ENCODE measurements at regions not wholly inside any gene's neighbourhood (a gene's known extent, or its start where the extent isn't known, plus 50 kb on each side); places are given as distances from the start of the nearest gene placed in this dataset.

DNA sequence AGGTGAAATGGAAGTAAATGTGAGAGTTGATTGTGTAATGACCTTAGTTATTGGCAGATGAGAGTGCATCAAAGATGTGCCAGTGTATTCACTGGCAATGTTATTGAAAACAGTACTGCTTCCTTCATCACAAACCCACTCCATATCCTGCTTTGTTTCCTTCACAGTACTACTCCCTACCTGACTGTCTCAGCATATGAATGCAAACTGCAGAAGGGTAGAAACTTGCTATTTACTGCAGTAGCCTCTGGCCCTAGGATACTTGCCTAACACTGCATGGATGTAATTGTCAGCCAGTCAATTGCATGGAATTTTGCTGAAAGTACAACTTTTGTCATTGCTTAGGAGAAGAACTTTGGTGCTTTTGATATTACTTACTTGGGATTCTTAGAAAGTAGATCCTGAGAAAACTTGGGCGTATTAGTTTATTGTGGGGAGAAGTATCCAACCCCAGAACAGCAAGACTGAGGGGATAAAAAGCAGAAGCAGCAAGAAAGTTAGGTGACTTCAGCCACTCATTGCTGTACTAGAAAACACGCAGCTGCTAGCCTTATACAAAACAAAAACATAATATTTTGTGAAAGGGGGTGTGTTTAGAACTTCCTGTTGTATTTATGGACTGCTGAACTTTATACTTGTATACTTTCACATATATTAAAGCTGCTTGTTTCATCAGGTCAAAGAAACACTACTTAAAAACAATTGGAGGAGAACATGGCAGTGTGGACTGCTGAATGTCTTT lies 219.0 kb downstream of the CCNG2 start:
- no peak for DNase-seq

DNA sequence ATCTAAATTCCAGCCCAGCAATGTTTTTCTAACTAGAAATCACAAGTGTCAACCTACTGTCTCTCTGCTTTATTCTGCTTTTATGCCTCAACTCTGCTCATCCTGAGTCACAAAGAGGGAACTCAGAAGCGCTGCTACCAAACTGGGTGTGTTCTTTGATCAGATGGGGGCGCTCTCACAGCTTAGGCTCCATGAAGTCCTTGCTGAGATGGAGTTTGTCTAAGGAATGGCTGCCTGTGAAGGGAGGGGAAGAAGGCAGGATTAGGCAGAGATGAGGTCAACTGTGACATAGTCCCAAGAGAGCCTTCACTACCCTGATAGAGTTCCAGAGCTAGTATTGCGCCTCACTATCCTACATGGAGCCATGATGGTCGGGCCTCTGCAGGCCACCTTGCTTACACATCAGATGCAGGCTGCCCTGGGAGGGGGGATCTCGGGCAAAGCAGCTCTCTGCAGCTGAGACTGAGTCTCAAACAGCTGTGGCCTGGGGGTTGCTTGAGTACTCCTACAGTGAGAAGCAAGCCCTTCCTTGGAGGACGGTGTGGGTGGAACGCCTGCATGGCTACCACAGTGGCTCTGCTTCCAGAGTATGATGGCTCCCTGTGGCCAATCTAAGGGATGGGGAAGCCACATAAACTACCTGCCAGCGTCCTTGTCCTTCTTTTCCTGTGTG lies 219.9 kb downstream of the CCNG2 start:
- DNase-seq = no peak

DNA sequence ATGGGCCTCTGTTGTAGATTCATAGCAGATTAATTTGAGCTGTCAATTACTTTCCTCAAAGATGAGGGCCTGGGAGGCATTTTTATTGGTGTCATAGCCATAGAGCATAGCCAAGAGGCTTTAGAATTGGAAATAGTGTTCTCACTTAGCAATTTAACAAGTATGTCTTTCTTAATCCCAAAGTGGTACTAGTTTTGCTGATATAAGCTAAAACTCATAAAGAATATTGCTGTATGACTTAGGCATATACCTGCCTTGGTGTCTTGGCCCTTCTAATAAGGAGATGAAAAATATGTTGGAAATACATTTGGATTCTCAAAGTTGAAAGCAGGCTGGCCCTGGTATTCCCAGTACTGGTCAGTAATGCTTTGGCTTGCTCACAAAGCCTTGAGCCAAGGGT lies 221.5 kb upstream of the CXCL13 start:
- no peak for DNase-seq

DNA sequence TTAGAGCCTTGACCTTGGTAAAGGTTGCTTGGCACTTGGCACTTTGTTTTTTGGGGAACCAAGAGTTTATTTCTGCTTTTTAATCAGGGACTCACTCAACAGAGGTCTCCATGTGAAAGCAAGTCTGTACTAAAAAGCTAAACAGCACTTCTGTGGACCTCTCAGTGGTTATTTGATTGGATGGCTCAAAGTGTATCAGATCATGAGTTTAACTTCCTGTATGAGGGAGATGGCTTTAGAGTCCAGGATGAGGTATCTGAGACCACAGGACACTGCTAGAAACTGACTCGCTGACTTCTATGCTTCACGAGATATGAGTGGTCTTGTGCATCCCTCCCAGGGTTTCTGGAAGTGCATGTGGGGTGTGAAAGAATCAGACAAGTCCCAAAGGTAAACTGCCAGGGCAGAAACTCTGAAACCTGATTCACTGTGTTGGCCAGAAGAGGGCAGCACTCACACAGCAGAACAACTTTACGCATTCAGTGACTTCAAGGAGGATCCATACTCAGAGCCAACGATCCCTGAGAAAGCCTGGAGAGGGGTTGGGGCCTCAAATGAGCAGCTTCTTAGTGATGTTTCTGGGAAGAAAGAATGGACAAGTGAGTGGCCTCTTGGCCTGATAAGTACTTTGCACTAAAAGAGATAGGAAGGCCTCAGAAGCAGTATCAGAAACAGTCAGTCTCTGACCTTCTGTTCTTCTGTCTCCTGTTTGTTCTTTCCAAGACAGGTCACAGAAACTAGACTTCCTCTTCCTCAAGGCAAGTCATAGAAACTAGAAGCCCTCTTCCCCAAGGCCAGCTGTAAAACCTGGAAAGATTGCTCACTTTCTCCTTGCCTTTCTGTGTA lies 220.3 kb upstream of the CXCL13 start:
- peak; percentile 59 for DNase-seq

DNA sequence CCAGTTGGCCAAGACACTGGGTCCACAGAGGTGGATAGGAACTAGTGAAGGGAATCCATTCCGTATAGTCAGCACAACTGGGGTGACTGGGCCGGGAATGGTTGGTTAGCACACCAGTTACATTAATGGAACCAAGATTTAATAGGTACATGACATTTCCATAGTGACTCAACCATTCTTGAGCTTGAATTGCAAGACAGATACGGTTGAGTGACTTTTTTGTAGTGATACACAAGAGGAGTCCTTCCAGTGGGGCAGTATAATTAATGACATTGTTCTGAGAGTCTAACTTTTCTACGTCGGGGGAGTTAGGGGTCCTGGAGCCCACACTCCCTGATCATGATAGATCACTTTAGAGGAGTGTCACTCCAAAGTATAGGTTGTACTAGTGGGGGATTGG lies 211.6 kb upstream of the CXCL13 start:
- no peak for DNase-seq

DNA sequence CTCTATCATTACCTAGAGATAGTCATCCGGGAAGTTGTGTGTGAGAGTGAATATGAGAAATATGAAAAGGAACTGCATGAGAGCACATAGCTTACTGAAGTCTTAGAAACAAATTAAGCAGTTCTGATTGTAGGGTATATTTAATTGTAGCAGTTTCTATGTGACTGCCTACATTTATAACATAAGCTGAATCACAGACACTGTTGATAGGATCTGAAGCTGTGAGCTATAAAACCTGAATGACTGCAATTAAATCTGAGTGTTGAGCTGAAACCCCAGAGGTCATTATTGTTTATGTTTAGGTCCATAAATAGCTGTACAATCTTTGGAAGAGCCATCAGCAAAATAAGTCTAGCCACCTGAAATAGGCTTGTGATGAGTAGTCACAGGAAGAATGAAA lies 210.1 kb upstream of the CXCL13 start:
- no peak for DNase-seq

DNA sequence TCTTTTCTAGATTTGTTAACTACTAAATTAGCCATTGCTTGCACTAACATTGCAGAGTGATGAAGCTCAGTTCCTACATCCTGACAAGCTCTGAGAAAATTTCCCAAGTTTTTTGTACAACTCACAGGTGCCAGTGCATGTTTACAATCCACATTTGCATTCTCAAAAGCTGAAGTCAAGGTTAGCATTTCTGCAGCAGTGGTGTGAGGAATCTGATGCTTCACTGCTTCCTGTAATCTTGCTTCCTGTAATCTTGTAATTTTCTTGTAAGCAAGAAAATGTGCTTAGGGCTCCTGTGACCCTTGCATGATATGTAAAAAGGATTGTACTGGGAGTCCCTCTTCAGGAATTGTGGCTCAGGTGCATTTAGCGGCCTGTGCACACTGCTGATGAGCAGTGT lies 207.4 kb upstream of the CXCL13 start:
- no peak for DNase-seq

DNA sequence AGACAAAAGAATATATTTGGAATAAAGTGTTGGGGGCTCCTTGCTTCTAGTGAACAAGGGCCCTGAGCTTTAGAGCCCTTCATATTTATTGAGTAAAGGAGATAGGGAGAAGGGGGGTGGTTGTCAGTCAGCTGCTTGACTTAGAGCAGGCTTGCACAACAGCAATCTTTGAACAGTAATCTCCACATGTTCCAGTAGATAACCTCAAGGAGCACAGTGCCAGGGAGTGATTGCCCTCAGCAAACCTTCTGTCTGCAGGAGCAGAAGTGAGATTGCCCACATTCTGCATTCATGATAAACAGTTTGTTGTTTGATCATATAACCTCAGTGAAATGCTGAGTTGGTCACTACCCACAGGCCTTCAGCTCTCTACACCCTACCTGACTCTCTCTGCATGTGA lies 205.8 kb upstream of the CXCL13 start:
- no peak for DNase-seq

DNA sequence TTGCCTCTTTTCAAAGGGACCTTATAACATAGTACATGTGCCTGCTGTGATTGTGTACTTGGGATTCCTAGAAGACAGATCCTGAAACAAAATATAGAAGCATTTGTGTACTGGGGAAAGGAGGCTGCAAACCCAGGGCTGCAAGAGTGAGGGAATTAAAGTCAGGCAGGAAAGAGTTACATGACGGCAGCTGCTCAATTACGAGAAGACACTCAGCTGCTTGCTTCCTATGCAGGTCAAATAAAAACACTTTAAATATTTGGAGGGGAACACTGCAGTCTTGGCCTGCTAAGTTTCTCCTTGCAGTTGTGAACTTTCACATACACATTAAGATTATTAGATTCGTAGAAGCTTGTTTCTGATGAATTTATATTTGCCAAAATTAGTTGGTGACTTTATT lies 191.9 kb upstream of the CXCL13 start:
- DNase-seq = no peak

DNA sequence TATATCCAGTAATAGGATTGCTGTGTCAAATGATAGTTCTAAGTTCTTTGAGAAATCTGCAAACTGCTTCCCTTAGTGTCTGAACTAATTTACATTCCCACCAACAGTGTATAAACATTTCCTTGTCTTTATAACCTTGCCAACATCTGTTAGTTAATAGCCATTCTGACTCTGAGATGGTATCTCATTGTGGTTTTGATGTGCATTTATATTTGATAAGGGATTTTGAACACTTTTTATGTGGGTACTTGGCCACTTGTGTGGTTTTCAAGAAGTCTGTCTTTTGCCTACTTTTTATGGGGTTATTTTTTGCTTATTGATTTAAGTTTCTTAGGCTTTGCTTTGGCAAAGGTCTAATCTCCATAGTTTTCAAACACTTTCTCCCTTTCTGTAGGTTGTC lies 189.9 kb upstream of the CXCL13 start:
- DNase-seq = no peak

DNA sequence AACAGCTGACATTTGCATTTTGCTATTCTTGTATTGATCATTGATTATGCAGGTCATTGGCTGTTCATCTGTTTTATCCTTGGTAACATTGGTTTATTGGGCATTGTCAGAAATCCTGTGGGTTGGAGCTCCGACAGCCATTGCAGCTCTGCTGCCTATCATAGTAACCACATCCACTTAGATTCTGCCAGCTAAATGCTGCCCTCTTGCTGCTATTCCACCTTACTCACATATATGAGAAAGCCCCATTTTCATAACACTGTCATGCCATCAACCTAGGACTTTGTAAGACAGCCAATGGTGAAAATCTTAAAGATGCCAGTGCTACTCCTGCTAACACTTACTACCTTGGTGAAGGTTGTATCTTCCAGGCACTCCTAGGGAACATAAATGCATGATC lies 187.3 kb upstream of the CXCL13 start:
- DNase-seq = peak; percentile 10

DNA sequence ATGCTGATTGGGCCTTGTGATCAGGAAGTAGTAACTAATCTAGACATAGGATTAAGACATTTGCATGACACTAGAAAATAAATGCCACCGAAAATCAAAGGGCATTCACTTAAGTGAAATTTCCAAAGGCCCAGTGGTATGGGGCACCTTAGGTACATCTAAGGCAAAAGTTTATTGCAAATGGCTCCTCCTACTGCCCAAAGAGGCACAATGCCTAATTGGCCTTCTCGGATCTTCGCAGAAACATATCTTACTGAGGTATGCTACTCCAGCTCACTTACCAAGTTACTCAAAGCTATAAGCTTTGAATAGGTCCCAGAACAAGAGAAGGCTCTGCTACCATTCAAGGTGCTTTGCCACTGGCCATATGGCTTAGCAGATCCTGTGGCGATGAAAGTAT lies 174.8 kb upstream of the CXCL13 start:
- no peak for DNase-seq

DNA sequence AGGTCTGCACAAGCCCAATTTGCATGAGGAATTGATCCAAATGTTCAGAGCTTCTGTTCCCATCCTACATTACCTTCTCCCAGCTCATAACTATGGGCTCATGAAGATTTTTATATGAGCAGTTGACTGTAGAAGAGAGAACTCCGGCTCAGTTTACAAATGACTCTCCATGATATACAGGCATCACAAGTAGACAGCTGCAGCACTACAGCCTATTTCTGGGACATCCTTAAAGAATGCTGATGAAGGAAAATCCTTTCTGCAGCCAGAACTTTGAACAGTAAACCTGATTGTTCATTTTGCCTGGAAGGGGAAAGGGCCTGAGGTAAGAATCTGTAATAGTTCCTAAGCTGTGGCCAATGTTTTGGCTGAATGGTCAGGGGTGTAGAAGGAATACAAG lies 174.1 kb upstream of the CXCL13 start:
- DNase-seq = no peak

DNA sequence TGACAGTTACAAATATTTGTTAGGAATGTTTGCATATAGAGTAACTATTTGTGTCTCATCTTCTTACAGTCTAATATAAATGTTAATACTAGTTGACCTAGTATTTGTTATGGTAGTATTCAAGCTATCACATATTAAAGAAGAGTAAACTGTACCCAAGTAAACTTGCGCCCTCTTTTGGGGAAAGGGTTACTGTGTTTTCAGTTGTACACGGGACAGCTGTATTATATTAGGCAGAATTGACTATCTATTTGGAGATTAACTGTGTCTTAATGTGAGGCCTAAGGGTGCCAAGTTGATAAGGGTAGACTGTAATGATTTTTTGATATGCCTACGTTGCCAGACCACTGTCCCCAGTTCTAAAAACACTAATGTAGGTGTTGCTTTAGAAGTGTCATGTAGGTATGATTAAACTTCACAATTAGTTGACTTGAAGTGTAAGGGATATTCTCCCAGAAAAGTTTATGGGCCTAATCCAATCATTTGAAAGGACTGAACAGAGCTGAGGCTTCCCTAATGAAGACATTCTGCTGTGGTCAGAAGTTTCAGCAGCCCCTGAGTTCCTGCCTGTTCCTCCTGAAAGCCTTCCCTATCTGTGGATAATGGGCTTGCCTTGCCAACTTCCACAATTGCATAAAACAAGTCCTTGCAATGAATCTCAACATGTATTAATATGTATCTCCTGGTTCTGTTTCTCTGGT lies 172.8 kb upstream of the CXCL13 start:
- DNase-seq = no peak

DNA sequence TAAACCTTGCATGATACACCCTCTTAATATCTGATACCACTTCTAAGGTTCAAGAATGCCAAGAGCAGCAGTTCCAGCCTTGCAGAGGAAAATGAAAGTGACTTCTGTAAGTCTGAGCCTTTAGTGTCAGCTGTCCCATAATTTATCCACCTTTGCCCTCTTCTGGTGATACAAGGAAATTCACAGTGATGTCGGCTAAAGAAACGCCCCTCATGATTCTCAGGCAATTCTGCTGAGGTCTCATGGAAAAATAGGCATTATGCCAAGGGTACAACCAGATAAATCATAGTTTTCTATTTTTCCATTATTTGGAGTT lies 172.2 kb upstream of the CXCL13 start:
- DNase-seq = peak; percentile 52

DNA sequence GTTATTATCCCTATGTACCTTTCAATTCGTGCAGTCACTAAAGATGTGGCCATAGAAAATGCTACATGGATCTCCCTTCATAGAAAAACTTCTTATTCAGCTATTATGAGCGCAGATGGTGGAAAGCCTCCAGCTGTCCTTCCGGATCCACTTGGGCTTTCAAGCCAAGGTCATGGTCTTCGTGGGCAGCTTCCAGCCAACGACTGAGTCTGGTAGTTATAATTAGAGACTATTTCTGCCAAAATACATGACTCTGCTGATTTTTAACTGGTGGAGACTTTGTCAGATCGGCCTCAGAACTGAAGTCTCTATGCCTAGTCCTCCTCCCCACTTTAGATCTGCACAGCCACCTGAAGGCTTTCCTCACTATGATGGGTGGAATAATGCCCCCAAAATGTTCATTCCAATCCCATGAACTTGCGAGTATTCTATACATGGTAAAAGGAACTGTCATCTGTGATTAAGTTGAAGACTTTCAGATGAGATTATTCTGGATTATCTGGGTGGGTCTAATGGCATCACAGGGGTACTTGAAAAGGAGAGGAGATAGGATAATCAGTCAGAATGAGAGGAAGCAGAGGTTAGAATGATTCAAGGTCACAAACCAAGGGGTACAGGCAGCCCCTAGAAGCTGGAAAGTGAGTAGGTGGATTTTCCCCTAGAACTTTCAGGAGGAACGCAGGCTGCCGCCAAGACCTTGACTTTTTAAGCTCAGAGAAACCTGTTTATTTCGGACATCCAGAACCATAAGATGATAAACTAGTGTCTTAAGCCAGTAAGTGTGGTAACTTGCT lies 171.1 kb upstream of the CXCL13 start:
- DNase-seq = no peak

DNA sequence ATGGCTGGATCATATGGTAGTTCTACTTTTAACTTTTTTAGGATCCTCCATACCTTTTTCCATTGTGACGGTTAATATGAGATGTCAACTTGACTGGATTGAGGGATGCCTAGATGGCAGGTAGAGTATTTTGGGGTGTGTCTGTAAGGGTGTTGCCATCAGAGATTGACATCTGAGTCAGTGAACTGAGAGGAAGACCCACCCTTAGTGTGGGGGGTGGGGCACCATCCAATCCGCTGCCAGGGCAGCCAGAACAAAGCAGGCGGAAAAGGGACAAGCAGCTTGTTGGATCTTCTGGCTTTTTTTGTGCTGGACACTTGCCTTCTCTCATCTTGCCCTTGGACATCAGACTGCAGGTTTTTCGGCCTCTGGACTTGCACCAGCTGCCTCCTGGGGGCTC lies 168.5 kb upstream of the CXCL13 start:
- no peak for DNase-seq

DNA sequence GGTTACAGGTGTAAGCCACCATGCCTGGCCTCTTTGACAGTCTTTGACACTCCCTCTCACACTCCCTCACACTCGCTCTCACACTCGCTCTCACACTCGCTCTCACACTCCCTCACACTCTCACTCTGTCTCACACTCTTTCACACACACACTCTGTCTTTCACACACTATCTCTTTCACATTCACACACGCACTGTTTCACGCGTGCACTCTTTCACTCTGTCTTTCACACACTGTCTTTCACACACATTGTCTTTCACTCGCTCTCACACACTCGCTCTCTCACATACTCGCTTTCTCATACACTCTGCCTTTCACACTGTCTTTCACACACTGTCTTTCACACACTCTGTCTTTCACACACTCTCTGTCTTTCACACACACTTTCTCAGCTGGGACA lies 167.1 kb upstream of the CXCL13 start:
- no peak for DNase-seq

DNA sequence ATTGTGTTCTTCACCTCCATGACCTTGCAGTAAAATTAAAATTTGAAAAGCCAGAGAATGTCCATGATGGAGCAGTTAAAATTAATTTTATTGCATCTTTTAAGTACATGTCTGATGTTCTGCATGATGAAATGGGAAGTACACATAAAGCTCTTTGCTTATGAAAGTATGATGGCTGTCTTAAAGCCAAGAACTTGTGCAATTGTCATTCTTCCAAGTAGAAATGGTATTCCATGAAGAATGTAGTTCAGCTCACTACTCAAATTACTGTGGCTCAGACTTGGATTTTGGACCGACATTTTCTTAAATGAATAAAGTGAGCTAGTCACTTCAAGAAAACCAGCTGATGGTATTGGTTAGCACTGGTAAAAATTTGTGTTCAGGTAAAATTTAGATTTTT lies 161.7 kb upstream of the CXCL13 start:
- DNase-seq = no peak

DNA sequence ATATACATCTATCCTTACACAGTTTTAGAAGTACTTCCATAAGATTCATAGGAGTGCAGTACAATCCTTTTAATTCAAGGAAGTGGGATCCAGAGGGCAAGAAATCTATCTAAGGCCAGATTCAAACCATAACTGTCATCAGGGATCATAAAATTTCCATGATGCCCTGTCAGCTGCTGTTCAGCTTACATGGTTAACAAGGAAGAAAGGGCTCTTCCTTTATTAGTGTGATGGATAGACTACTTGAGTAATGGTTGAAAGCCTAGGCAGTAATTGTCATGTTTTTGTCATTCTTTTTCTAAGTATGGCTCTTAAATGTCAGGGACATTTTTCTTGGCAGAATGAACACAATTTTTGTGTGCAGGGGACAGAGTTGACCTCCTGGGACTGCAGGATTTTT lies 159.8 kb upstream of the CXCL13 start:
- no peak for DNase-seq

DNA sequence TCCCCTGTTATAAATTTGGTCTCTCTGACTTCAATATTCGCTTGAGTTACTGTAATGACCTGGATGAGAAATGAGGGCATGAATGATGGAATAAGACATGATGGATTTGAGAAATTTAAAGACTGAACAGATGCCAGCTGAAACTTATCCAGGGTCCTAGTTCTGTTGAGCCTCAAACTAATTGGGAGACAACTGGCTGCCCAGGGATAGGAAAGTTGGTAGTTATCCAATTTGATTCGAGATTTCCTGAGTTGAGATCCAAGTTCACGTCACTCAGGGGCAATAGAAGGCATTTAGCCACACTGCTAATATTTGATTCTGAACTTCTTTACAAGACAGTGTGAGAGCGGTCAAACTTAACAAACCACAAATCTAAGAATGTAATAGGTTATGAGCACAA lies 159.0 kb upstream of the CXCL13 start:
- no peak for DNase-seq

DNA sequence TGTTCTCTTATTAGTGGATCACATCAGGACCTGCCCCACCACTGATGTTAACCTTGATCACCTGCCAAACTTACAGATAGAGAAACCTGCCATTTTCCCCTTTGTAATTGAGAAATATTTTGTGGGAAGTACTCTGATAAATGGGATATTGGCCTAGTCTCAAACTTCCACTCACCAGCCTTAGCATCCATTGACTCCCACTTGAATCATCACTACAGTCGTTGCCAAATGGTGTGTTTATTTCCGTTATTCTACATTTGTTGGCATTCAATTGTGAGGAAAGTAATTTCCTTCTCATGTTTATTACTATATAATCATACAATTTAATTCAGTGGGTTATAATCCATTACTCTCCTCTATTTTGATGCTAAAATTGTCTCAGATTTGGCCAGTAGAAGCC lies 156.4 kb upstream of the CXCL13 start:
- DNase-seq = no peak

DNA sequence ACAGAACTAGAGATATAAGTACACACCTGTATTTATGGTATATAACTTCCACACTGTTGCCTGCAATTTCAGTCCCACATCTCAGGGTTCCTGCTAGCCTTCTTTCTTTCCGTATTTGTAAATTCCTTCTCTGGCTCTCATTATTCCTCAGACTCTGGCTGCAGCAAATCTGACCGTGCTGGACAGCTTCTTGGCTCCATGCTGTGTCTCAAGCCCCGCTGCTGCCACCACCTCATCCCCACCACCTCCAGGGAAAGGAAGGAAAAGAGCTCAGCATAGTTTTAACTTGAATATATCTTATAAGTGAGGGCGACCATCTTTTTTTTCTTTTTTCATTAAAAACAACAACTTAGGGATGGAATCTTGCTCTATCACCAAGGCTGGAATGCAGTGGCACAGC lies 155.6 kb upstream of the CXCL13 start:
- no peak for DNase-seq
